K562 (cell line): ENCODE measurements at regions not wholly inside any gene's neighbourhood (a gene's known extent, or its start where the extent isn't known, plus 50 kb on each side); places are given as distances from the start of the nearest gene placed in this dataset.

Experiments
- ATAC-seq: fragments of 200-7000 bp; cut with Tn5 transposase; 3 replicates; pipeline ENCODE4 v1.9.1; 2020; ENCODE audit warnings: moderate library complexity
- BruUV-seq: library from RNA; stranded (reverse); fragments of 400-500 nt; replicated peaks from 2 replicates; lab custom pipeline; 2021; lab: Mats Ljungman, UMichigan
- CTCF ChIA-PET: fragments of 300-600 bp; formaldehyde crosslinking; extraction: SDS; loops from one replicate; lab custom pipeline; 2021; ENCODE audit warnings: low intra/inter-chr PET ratio; lab: Yijun Ruan, JAX
- POLR2A ChIA-PET: fragments of 300-600, 350-650 bp; sonication (Branson Sonifier 250); formaldehyde crosslinking; extraction: SDS; loops from one replicate; lab custom pipeline; 2021; ENCODE audit warnings: antibody characterized with exemption, inconsistent platforms; lab: Yijun Ruan, JAX
- DNase-seq, 4 experiments: peaks; one replicate each; pipeline versions ENCODE4 v3.0.0 to v3.0.0-alpha.2; 2011 to 2018; ENCODE audit warnings: low spot score in 3 of 4, mixed read lengths in 3 of 4; ENCODE audit errors: extremely low read depth in 1 of 4
- FAIRE-seq: peaks from 2 replicates; lab custom pipeline; 2011; peaks lifted over from hg19 to GRCh38; lab: Jason Lieb, UNC
- H2AFZ ChIP-seq: 2 replicates; pipeline ENCODE4 v1.6.0; 2011; ENCODE audit warnings: low read depth, low read length, control low read depth, inconsistent platforms
- H3K27ac ChIP-seq: fragments of 200-600 bp; 3 replicates; pipeline ENCODE4 v1.8.0; 2011; ENCODE audit warnings: low read depth, mild to moderate bottlenecking, control low read depth, inconsistent platforms, low read length, moderate library complexity, mixed read lengths; ENCODE audit errors: extremely low read depth
- H3K27me3 ChIP-seq, 2 experiments: fragments of 300-600 bp in 1 of 2; 2 replicates in 1 of 2; 3 replicates in 1 of 2; pipeline versions ENCODE4 v1.6.0 to v1.8.0; 2011; ENCODE audit warnings: inconsistent platforms in 2 of 2, low read length in 2 of 2, mild to moderate bottlenecking in 1 of 2, mixed read lengths in 1 of 2, moderate library complexity in 1 of 2; ENCODE audit not compliant: control insufficient read depth in 2 of 2, insufficient read depth in 2 of 2
- H3K36me3 ChIP-seq: fragments of 300-600 bp; 3 replicates; pipeline ENCODE4 v1.8.0; 2011; ENCODE audit warnings: mild to moderate bottlenecking, low read length, inconsistent platforms; ENCODE audit not compliant: control insufficient read depth, insufficient read depth
- H3K4me1 ChIP-seq, 2 experiments: fragments of 200-600 bp in 1 of 2; replicated peaks in 1 of 2; 2 replicates in 1 of 2; 3 replicates in 1 of 2; pipeline versions ENCODE4 v1.5.1 to v1.8.0; 2011; ENCODE audit warnings: inconsistent platforms in 2 of 2, low read length in 2 of 2, mild to moderate bottlenecking in 1 of 2, mixed read lengths in 1 of 2, moderate library complexity in 1 of 2; ENCODE audit not compliant: control insufficient read depth in 2 of 2, insufficient read depth in 2 of 2
- H3K4me2 ChIP-seq: 2 replicates; pipeline ENCODE4 v1.6.1; 2011; ENCODE audit warnings: low read length, control low read depth, inconsistent platforms, mixed read lengths; ENCODE audit not compliant: insufficient read depth
- H3K4me3 ChIP-seq: fragments of 200-600 bp; sonication (generic), shearing (Covaris generic); 2 replicates; pipeline ENCODE4 v1.5.1; 2016; ENCODE audit warnings: control low read depth, inconsistent platforms
- H3K79me2 ChIP-seq: fragments of 200-600 bp; 3 replicates; pipeline ENCODE4 v1.8.0; 2011; ENCODE audit warnings: low read length, inconsistent platforms; ENCODE audit not compliant: control insufficient read depth, insufficient read depth
- H3K9ac ChIP-seq, 2 experiments: 2 replicates each; pipeline versions ENCODE4 v1.6.0 to v1.6.1; 2011; ENCODE audit warnings: low read depth in 2 of 2, low read length in 2 of 2, control low read depth in 1 of 2, inconsistent platforms in 1 of 2, mild to moderate bottlenecking in 1 of 2, mixed read lengths in 1 of 2; ENCODE audit not compliant: insufficient read depth in 1 of 2
- H3K9me1 ChIP-seq: one replicate; pipeline ENCODE4 v1.6.0; 2011; ENCODE audit warnings: inconsistent platforms, mild to moderate bottlenecking, low read length, moderate library complexity; ENCODE audit not compliant: control insufficient read depth, insufficient read depth
- H3K9me3 ChIP-seq: replicated peaks from 2 replicates; pipeline ENCODE4 v1.5.1; 2011; ENCODE audit warnings: low read depth, low read length, inconsistent platforms; ENCODE audit not compliant: control insufficient read depth, insufficient read depth
- H4K20me1 ChIP-seq: replicated peaks from 2 replicates; pipeline ENCODE4 v1.6.1; 2011; ENCODE audit warnings: low read length, inconsistent platforms, mixed read lengths; ENCODE audit not compliant: control insufficient read depth, insufficient read depth
- KAT2B ChIP-seq: IDR thresholded peaks from one replicate; pipeline ENCODE4 v1.6.1; 2012; ENCODE audit warnings: low read depth, mild to moderate bottlenecking, control low read depth, inconsistent platforms, low read length, moderate library complexity
- NKRF ChIP-seq: fragments of 450-650 bp; IDR thresholded peaks from 2 replicates; pipeline ENCODE4 v1.6.1; 2016; ENCODE audit warnings: borderline replicate concordance
- OTX1 ChIP-seq: fragments of 450-650 bp; formaldehyde crosslinking; IDR thresholded peaks from 2 replicates; pipeline ENCODE4 v1.4.0; 2022; ENCODE audit warnings: mild to moderate bottlenecking
- RBBP5 ChIP-seq: fragments of 200-600 bp; sonication (generic); IDR thresholded peaks from 2 replicates; pipeline ENCODE4 v1.6.1; 2012; ENCODE audit warnings: borderline replicate concordance, mild to moderate bottlenecking, low read length, control low read depth, inconsistent platforms; ENCODE audit not compliant: insufficient read depth, poor library complexity, severe bottlenecking
- WGBS: fragments of 100-300 bp; shearing (Covaris generic); methylation state at CpG from one replicate; pipeline ENCODE4 v1.1.6; 2016; ENCODE audit warnings: low coverage, mixed read lengths; ENCODE audit not compliant: insufficient coverage; ENCODE audit errors: missing lambda C conversion rate; 5-methylcytosine and 5-hydroxymethylcytosine counted together
- in situ Hi-C: fragments of 300-500 bp; cut with MboI; formaldehyde crosslinking; loops from 4 replicates; pipeline ENCODE4 v1.15.0; 2018; ENCODE audit warnings: inconsistent platforms, mixed read lengths
- intact Hi-C: fragments of 100-400 bp; cut with micrococcal nuclease; formaldehyde crosslinking; loops from 2 replicates; pipeline ENCODE4 v1.14.2; 2022

GRCh38 chr11:41955066-41955465 is 495.6 kb upstream of the LRRC4C start:
- FAIRE-seq (no peak), DNase-seq (no peak), ATAC-seq (no peak)
- no peaks in the 10 kb centered on the region for H3K9me3 ChIP-seq
- no peaks in the 10 kb centered on the region for H3K79me2 ChIP-seq
- ChIA-PET CTCF (no interaction called here), POLR2A (no interaction called here)
- H3K27me3 ChIP-seq = no peaks in the 10 kb centered on the region
- BruUV-seq = no TSS peak
- no peak overlapping the region for H3K4me2 ChIP-seq
- H3K27ac ChIP-seq = no peak overlapping the region
- TF ChIP-seq NKRF (no peak), OTX1 (no peak), RBBP5 (no peak), KAT2B (no peak)
- no peaks in the 10 kb centered on the region for H4K20me1 ChIP-seq
- H3K9ac ChIP-seq = no peak overlapping the region
- intact Hi-C loops (no loop called here), in situ Hi-C loops (no loop called here)
- no peak overlapping the region for H2AFZ ChIP-seq
- H3K4me3 ChIP-seq = no peak overlapping the region
- 0% methylated on average over 2 of the region's 2 CpGs for whole genome bisulfite sequencing
- no peaks in the 10 kb centered on the region for H3K36me3 ChIP-seq
- no peaks in the 10 kb centered on the region for H3K4me1 ChIP-seq
- H3K9me1 ChIP-seq = no peaks in the 10 kb centered on the region
